Upper lobe of left lung (tissue), 6 donors: ENCODE measurements at regions not wholly inside any gene's neighbourhood (a gene's known extent, or its start where the extent isn't known, plus 50 kb on each side); places are given as distances from the start of the nearest gene placed in this dataset.

Experiments used
- ATAC-seq, 2 donors: fragments of 200-7000 bp; cut with Tn5 transposase; one replicate each; pipeline ENCODE4 v1.9.1; 2022; ENCODE audit warnings: mild to moderate bottlenecking in 2 of 2, moderate library complexity in 2 of 2; ENCODE audit not compliant: low FRiP score in 2 of 2
- DNase-seq, 2 donors: peaks; one replicate each; pipeline ENCODE4 v3.0.0-alpha.2; 2019 to 2020
- H3K27ac ChIP-seq, 4 donors: fragments of 200-600 bp; sonication (generic); one replicate each; pipeline ENCODE4 v1.5.1; 2016 to 2019
- H3K27me3 ChIP-seq, 4 donors: fragments of 200-600 bp; sonication (generic); one replicate each; pipeline ENCODE4 v1.5.1; 2017 to 2019
- H3K36me3 ChIP-seq, 4 donors: fragments of 200-600 bp; sonication (generic); one replicate each; pipeline ENCODE4 v1.5.1; 2016 to 2019
- H3K4me1 ChIP-seq, 4 donors: fragments of 200-600 bp; sonication (generic); one replicate each; pipeline ENCODE4 v1.5.1; 2018 to 2019
- H3K4me3 ChIP-seq, 4 donors: fragments of 200-600 bp; sonication (generic); one replicate each; pipeline ENCODE4 v1.5.1; 2017 to 2019; ENCODE audit warnings: mild to moderate bottlenecking in 2 of 4, moderate library complexity in 1 of 4
- H3K9me3 ChIP-seq, 4 donors: fragments of 200-600 bp; sonication (generic); one replicate each; pipeline ENCODE4 v1.5.1; 2018 to 2019
- CTCF ChIP-seq, 6 experiments: fragments of 450-650 bp in 4 of 6; fragments of 200-600 bp in 2 of 6; sonication (generic) in 2 of 6; IDR thresholded peaks; one replicate each; pipeline ENCODE4 v1.5.1; 2016 to 2019; ENCODE audit warnings: antibody characterized with exemption in 6 of 6
- EP300 ChIP-seq, 4 donors: sonication (generic); formaldehyde crosslinking; IDR thresholded peaks; one replicate each; pipeline ENCODE4 v1.5.1; 2017; ENCODE audit warnings: antibody characterized with exemption in 4 of 4, control low read depth in 2 of 4
- POLR2A ChIP-seq, 4 donors: fragments of 450-650 bp; IDR thresholded peaks; one replicate each; pipeline ENCODE4 v1.5.1; 2016 to 2017; ENCODE audit warnings: antibody characterized with exemption in 4 of 4, mild to moderate bottlenecking in 2 of 4
- POLR2AphosphoS5 ChIP-seq, 2 donors: sonication (generic); formaldehyde crosslinking; IDR thresholded peaks; one replicate each; pipeline ENCODE4 v1.5.1; 2017; ENCODE audit warnings: antibody characterized with exemption in 2 of 2
- WGBS, 2 donors: methylation state at CpG; one replicate each; pipeline ENCODE4 v1.1.5; 2017 to 2018; 5-methylcytosine and 5-hydroxymethylcytosine counted together
- donor health status: DM: no; HTN: no; CAD: no; lungs with moderate emphysema.
- donor health status: DM: no; HTN: yes; CAD: no; lungs with severe emphysema.

GRCh38 chr4:122221322-122221721 is 69.2 kb downstream of the BLTP1 start:
- Histone ChIP-seq H3K36me3 (peaks cover 0 to 65% (median 14%) of the 10 kb centered on the region in 4 donors), H3K4me3 (no peak overlapping the region), H3K9me3 (no peaks in the 10 kb centered on the region), H3K4me1 (no peaks in the 10 kb centered on the region), H3K27me3 (no peaks in the 10 kb centered on the region), H3K27ac (no peak overlapping the region)
- ATAC-seq = no peak
- TF ChIP-seq CTCF (IDR thresholded peaks at IDR 0.05) (no peak), POLR2AphosphoS5 (IDR thresholded peaks at IDR 0.05) (no peak), EP300 (IDR thresholded peaks at IDR 0.05) (no peak), POLR2A (IDR thresholded peaks at IDR 0.05) (no peak)
- no peak for DNase-seq
- WGBS, 2 donors = 44 to 53% methylated on average over 3 of the region's 3 CpGs

GRCh38 chr4:122224348-122224747 is 72.2 kb downstream of the BLTP1 start:
- H3K4me1 ChIP-seq = no peaks in the 10 kb centered on the region
- no peak for ATAC-seq
- no peaks in the 10 kb centered on the region for H3K9me3 ChIP-seq
- H3K36me3 ChIP-seq = peaks cover 0 to 80% (median 16%) of the 10 kb centered on the region in 4 donors
- no peak overlapping the region for H3K27ac ChIP-seq
- no peak overlapping the region for H3K4me3 ChIP-seq
- WGBS, 2 donors = 69 to 81% methylated on average over 4 of the region's 4 CpGs
- no peaks in the 10 kb centered on the region for H3K27me3 ChIP-seq
- TF ChIP-seq POLR2AphosphoS5 (IDR thresholded peaks at IDR 0.05) (no peak), EP300 (IDR thresholded peaks at IDR 0.05) (no peak)
- DNase-seq = no peak

GRCh38 chr4:122227202-122227601 is 75.1 kb downstream of the BLTP1 start:
- no peak for TF ChIP-seq POLR2AphosphoS5 (IDR thresholded peaks at IDR 0.05)
- TF ChIP-seq CTCF (IDR thresholded peaks at IDR 0.05) = no peak
- TF ChIP-seq POLR2A (IDR thresholded peaks at IDR 0.05) = no peak
- TF ChIP-seq EP300 (IDR thresholded peaks at IDR 0.05) = no peak
- no peak overlapping the region for H3K4me3 ChIP-seq
- no peaks in the 10 kb centered on the region for H3K4me1 ChIP-seq
- peaks cover 7 to 80% (median 16%) of the 10 kb centered on the region in 4 donors for H3K36me3 ChIP-seq
- H3K27me3 ChIP-seq = no peaks in the 10 kb centered on the region
- no peaks in the 10 kb centered on the region for H3K9me3 ChIP-seq
- H3K27ac ChIP-seq = no peak overlapping the region
- no peak for DNase-seq
- 84% methylated on average over 2 of the region's 2 CpGs for WGBS, 2 donors
- ATAC-seq = no peak

GRCh38 chr4:122229857-122230256 is 77.7 kb downstream of the BLTP1 start:
- Histone ChIP-seq H3K36me3 (peaks cover 5 to 71% (median 12%) of the 10 kb centered on the region in 4 donors), H3K4me3 (no peak overlapping the region), H3K27ac (no peak overlapping the region), H3K4me1 (no peaks in the 10 kb centered on the region), H3K9me3 (no peaks in the 10 kb centered on the region), H3K27me3 (no peaks in the 10 kb centered on the region)
- 64 to 75% methylated on average over 3 of the region's 3 CpGs for WGBS, 2 donors
- DNase-seq (no peak), ATAC-seq (no peak)
- no peak for TF ChIP-seq POLR2A (IDR thresholded peaks at IDR 0.05)
- TF ChIP-seq EP300 (IDR thresholded peaks at IDR 0.05) = no peak
- no peak for TF ChIP-seq CTCF (IDR thresholded peaks at IDR 0.05)
- no peak for TF ChIP-seq POLR2AphosphoS5 (IDR thresholded peaks at IDR 0.05)

- Histone ChIP-seq H3K36me3 (peaks cover 6 to 61% (median 7%) of the 10 kb centered on the region in 4 donors), H3K27me3 (no peaks in the 10 kb centered on the region), H3K4me3 (no peak overlapping the region), H3K4me1 (no peaks in the 10 kb centered on the region), H3K9me3 (no peaks in the 10 kb centered on the region), H3K27ac (no peak overlapping the region)
- ATAC-seq (no peak), DNase-seq (no peak)
- no peak for TF ChIP-seq POLR2AphosphoS5 (IDR thresholded peaks at IDR 0.05)
- TF ChIP-seq POLR2A (IDR thresholded peaks at IDR 0.05) = no peak
- no peak for TF ChIP-seq EP300 (IDR thresholded peaks at IDR 0.05)
- no peak for TF ChIP-seq CTCF (IDR thresholded peaks at IDR 0.05)
- WGBS, 2 donors = 98 to 99% methylated on average over 3 of the region's 3 CpGs
These were observed 80.5 kb downstream of the BLTP1 start for GRCh38 chr4:122232633-122233032.
